H1 (cell line): ENCODE measurements at regions not wholly inside any gene's neighbourhood (a gene's known extent, or its start where the extent isn't known, plus 50 kb on each side); places are given as distances from the start of the nearest gene placed in this dataset.

ENCODE experiments used
- NANOG ChIP-seq: IDR thresholded peaks from 2 replicates; pipeline ENCODE4 v1.6.1; 2011; ENCODE audit warnings: low read length, low read depth, mild to moderate bottlenecking, inconsistent platforms; ENCODE audit not compliant: insufficient read depth, poor library complexity, severe bottlenecking
- RAD21 ChIP-seq, 2 experiments: IDR thresholded peaks in 1 of 2; conservative IDR thresholded peaks in 1 of 2; 2 replicates each; pipeline ENCODE4 v1.6.1; 2011; ENCODE audit warnings: low read depth in 2 of 2, low read length in 2 of 2, improper control_type of control experiment in 1 of 2, inconsistent platforms in 1 of 2, mild to moderate bottlenecking in 1 of 2, moderate library complexity in 1 of 2

GRCh38 chr3:132773071-132773619 lies 50.9 kb upstream of the NPHP3 start:
- TF ChIP-seq NANOG (no peak), RAD21 (IDR thresholded peaks at IDR 0.05 in 1 of 2, conservative IDR thresholded peaks at IDR 0.05 in 1 of 2; ENCODE audit: low read depth in 2 of 2, low read length in 2 of 2) (no peak)
